Stimulated activated CD8-positive, alpha-beta memory T cell treated with anti-CD3 and anti-CD28 coated beads, Interleukin-12 subunit alpha, Interleukin-12 subunit beta, amount 100 ng/mL, for 24 hours (primary cell): ENCODE measurements at regions not wholly inside any gene's neighbourhood (a gene's known extent, or its start where the extent isn't known, plus 50 kb on each side); places are given as distances from the start of the nearest gene placed in this dataset.
"Not testable (repeated sequence)": the region's sequence is repeated elsewhere in the genome, so short reads cannot be mapped to it uniquely, and the experiment has no call there.

ENCODE experiments used
- DNase-seq: peaks from one replicate; pipeline ENCODE4 v3.0.0-alpha.2; 2020; ENCODE audit errors: extremely low read depth

DNA sequence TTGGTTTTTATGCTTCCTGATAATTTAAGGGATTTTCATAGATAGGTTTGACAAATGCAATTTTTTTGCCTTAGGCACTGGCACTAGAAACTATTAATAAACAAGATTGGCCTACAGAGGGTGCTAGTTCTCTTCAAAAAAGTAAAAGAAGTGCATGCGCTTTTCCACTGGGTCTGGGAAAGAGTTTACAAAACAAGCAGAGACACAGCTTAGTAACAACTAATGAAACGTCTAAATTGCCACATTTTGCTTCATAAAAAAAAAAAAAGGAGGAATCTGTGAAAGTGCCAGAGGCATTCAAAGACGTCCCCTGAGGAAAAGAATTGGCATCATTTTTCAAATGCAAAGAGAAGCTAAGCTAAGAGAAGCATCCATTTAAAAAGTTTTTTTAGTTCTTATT is 58.3 kb upstream of the EEA1 start:
- DNase-seq: no peak

- no peak for DNase-seq
Observed at GRCh38 chr12:92987846-92988621, 58.9 kb upstream of the EEA1 start.

DNA sequence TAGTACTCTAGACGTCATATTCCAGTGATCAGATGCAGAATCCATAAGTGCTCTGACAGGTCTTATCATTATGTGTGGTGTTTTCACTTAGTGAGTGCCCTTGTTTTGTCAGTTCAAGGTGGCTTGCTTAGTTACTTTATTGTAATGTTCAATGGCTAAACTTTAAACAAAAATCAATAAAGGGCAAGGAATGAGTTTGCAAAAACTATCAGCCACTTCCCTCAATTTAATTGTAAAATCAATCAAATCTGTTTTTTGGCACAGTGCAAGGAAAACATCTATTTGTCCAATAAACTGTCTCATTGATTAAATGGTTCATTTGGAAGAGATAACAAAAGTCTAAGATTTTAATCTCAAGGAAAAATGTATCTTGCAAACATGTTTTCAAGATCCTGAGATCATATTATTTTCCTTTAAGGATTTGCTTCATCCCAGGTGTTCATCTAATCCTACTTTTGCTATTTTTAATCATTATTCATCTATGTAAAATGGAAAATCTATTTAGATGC is 59.6 kb upstream of the EEA1 start:
- no peak for DNase-seq

GRCh38 chr12:92989715-92990484 is 60.8 kb upstream of the EEA1 start:
- DNase-seq: no peak

DNA sequence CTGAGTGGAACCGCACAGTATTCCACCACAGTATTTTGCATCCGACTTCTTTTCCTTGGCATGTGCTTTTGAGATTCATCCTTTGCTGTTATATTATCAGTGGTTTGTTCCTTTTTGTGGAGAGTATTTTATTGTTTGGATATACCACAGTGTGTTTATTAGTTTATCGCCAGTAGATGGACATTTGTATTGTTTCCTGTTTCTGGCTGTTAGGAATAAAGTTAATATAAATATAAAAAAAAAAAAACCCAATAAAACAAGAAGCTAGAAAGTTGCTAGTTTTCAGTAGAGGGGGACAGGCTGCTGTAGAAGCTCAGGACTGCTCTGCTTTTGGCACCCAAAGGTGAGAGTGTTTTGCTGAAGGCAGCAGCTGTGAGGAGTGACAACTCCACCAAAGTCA is 62.0 kb upstream of the EEA1 start:
- no peak for DNase-seq

GRCh38 chr12:92992041-92992440 is 62.9 kb upstream of the EEA1 start:
- DNase-seq: no peak

- no peak for DNase-seq
Observed at GRCh38 chr12:92993259-92993658, 64.2 kb upstream of the EEA1 start.

DNA sequence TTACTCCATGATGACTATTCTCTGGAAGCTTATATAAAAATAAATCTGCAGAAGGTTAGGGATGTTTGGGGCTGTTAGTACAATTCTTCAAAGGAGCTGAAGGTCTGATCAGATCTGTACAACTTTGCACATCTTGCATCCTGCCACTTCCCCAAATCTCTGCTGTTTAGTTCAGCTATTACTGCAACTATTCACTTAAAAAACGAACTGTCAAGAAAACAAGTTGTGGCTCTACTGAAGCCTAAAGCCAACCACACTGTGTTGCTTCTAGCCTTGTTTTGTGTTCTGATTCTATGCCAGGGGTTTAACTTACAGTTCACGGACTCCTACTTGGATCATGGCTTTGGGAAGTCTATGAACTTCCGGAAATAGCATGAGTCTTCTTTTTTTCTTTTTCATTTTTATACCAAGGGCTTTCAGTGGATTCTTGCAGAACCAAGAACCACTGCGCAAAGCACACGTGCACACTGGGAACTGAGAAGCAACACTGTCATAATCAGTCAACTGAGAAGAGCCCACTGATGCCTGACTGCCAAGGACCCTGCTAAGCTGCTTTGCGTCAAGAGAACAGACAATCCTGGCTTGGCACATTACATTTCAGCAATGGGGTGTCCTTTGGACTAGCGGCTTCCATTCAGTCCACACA is 66.3 kb upstream of the EEA1 start:
- no peak for DNase-seq

DNA sequence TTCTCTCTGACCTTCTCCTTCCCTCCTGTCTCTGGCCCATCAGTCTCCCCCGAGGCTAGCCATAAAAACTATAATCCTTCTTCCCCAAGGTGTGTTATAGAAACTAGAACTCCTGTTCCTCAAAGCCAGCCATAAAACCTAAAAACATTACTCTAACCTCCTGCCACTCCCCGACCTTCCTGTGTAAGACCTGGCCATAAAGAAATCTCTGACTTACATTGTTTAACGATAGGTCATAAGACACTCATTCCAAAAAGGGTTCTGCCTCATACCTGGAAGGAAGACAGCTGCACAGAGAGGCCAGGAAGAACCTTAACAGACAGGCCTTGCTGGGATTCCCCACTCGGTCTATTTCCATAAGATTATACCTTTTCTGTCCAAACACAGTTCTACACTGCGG is 70.9 kb upstream of the EEA1 start:
- DNase-seq: no peak

- no peak for DNase-seq
Observed at GRCh38 chr12:93001407-93001806, 72.3 kb upstream of the EEA1 start.

DNA sequence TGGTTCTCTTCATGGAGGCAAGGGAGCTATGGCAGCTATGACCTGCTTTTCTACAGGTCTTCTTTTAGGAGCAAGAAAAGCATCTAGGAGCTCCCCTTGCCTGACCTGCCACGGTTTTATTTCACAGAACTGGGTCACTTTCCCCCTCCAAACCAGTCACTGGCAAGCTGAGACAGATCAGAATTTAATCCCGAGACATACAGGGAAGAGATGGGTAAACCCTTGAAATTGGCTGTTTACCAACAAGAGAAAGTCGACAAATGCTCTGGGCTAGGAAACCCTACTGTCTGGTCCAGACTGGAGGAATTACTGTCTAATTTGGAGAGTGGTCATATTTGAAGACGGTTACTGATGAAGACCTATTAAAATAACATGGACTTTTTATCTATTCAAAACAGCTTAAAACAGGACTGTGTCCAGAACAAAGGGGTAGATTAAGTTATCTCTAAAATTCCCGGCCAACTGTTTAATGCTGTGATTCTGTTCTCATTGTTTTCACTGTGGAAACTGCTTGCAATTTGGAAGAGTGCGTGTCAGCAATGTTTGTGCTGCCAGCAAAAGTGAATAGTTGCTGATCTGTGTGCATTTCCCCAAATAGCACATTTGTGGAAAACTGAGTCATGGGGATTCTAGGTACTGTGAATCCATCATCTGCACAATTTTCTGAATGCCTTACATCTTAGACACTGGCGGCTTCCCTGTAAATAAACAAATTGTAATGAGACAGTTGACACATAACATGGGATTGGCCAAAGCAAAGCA is 73.4 kb upstream of the EEA1 start:
- DNase-seq: no peak

DNA sequence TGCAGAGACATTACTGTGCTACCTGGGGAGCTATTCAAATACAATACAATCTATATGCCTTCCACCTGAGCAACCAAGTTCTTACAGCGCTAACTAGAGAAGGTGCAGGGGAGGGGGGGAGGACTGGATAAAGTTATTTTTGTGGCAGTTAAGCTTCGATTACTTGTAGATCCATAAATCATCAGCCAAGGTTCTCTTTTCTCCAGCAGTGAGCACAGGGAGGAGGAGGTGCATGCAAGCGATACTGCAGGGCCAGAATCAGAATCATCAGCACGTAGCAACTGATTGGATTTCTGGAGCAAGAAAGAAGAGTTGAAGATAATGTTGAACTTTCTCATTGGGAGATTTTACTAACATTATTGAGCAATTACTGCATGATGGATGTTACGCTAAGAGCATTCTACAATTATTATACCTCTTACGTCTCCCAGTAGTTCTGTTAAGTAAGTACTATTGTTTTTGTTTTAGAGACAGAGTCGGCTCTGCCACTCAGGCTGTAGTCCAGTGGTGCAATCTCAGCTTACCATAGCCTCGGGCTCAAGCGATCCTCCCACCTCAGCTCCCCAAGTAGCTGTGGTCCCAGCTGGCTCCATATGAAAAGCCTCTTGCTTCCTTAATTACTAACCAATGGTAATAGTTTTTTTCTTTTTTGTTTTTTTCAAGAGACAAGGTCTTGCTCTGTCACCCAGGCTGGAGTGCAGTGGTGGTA is 74.6 kb upstream of the EEA1 start:
- DNase-seq: no peak

GRCh38 chr12:93005928-93006392 is 76.9 kb upstream of the EEA1 start:
- no peak for DNase-seq

DNA sequence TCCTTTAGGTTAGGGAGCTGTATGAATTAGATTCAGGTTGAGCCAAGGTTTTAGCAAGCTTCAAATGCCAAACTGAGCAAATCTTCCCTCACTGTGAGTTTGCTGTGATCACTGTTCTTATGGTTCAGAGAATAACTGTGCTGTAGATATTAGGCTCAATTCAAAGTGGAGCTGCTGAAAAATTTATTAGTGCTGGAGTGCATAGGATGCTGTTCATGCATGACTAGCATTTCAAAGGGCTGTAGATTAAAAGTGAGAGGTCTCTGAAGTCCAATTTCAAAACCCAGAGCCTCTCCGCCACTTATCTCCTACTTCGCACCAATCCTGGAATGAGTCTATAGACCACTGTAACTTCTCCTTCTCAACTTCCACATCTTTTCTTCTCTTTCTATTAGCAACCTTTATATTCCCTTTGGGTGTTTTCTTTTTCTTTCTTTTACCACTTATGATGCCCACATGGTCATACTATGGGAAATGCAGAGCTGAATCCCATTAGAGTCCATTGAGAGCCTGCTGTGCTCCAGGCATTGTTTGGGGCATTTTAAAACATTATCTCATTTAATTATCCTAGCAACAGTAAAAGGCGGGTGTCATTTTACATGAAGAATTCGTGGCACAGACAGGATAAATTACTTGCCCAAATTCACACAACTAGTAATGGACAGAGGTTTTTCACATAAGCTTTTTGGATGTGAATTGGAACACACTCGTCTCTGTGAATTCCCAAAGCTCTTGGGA is 77.5 kb upstream of the EEA1 start:
- DNase-seq: no peak

- no peak for DNase-seq
Observed at GRCh38 chr12:93007544-93007943, 78.4 kb upstream of the EEA1 start.

- DNase-seq: no peak
Observed at GRCh38 chr12:93008044-93008778, 79.1 kb upstream of the EEA1 start.

DNA sequence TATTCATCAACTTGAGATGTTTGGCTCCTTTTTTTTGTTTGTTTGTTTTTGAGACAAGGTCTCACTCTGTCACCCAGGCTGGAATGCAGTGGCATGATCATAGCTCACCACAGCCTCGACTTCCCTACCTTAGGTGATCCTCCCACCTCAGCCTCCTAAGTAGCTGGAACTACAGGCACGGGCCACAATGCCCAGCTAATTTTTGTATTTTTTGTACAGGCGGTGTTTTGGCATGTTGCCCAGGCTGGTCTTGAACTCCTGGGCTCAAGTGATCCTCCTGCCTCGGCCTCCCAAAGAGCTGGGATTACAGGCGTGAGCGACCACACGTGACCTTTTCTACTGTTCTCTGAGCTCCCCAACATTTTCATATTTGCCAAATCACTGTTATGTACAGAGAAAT is 79.8 kb upstream of the EEA1 start:
- not testable (repeated sequence) for DNase-seq

GRCh38 chr12:93009533-93009932 is 80.4 kb upstream of the EEA1 start:
- DNase-seq: no peak

DNA sequence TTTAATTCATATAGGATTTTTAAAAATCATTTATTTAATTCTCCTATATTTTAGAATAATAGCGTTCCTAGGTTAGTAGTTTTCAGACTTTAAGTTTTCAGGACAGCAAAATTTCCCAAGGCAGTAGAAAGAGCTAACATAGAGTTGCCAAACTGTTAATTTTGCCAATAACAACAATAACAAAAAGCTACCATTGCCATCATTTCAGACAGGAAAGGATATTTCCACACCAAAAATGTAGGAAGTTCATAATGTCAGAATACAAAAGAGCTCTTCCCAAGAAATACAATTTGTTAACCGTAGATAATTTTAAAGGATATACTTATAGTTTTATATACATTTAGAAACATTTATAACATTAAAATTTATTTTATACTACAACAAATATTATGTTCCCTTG is 81.4 kb upstream of the EEA1 start:
- no peak for DNase-seq

DNA sequence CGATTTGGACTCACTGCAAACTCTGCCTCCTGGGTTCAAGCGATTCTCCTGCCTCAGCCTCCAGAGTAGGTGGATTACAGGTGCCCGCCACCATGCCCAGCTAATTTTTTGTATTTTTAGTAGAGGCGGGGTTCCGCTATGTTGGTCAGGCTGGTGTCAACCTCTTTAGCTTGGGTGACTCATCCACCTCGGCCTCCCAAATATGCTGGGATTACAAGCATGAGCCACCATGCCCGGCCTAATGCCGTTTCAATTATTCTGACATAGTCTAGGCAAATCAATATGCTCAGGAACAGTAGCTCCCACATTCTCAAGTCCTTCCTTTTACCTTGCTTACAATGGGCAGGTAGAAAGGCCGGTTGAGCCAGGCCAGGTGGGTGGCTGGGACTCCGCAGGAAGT is 82.0 kb upstream of the EEA1 start:
- no peak for DNase-seq
